B cell (primary cell): ENCODE measurements at regions not wholly inside any gene's neighbourhood (a gene's known extent, or its start where the extent isn't known, plus 50 kb on each side); places are given as distances from the start of the nearest gene placed in this dataset.

ENCODE experiments used
- EZH2 ChIP-seq: IDR thresholded peaks from 2 replicates; pipeline ENCODE4 v1.6.1; 2012; ENCODE audit warnings: borderline replicate concordance, low read depth, mild to moderate bottlenecking, moderate library complexity, low read length; ENCODE audit not compliant: insufficient read depth, poor library complexity, severe bottlenecking
- TF ChIP-seq, protein P1 (sequence below): fragments of 200-600 bp; IDR thresholded peaks from one replicate; pipeline ENCODE4 v1.8.0; 2022; ENCODE audit warnings: antibody characterized with exemption, mild to moderate bottlenecking

DNA sequence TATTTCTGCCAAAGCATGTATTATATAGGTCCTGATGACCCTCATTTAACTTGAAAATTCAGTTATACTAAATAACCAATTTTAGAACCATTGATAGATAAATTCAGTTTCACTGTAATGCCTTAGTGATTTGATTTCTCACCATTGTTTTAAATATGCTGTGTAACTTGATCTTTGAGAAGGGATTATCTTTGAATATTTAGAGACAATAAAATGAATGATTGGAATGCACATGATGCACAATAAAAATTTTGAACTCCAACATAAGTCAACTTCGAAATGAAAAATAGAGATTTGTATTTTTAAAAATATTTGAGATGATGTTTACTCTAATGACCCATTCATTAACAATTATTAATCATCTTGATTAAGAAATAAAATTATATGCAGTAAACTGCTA is 654.5 kb downstream of the OLFM4 start:
- TF ChIP-seq, protein P1, sequence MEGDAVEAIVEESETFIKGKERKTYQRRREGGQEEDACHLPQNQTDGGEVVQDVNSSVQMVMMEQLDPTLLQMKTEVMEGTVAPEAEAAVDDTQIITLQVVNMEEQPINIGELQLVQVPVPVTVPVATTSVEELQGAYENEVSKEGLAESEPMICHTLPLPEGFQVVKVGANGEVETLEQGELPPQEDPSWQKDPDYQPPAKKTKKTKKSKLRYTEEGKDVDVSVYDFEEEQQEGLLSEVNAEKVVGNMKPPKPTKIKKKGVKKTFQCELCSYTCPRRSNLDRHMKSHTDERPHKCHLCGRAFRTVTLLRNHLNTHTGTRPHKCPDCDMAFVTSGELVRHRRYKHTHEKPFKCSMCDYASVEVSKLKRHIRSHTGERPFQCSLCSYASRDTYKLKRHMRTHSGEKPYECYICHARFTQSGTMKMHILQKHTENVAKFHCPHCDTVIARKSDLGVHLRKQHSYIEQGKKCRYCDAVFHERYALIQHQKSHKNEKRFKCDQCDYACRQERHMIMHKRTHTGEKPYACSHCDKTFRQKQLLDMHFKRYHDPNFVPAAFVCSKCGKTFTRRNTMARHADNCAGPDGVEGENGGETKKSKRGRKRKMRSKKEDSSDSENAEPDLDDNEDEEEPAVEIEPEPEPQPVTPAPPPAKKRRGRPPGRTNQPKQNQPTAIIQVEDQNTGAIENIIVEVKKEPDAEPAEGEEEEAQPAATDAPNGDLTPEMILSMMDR: no peak
- TF ChIP-seq EZH2: no peak
